ENCODE measurements at regions not wholly inside any gene's neighbourhood (a gene's known extent, or its start where the extent isn't known, plus 50 kb on each side); places are given as distances from the start of the nearest gene placed in this dataset.
"Not testable (repeated sequence)": the region's sequence is repeated elsewhere in the genome, so short reads cannot be mapped to it uniquely, and the experiment has no call there.

DNA sequence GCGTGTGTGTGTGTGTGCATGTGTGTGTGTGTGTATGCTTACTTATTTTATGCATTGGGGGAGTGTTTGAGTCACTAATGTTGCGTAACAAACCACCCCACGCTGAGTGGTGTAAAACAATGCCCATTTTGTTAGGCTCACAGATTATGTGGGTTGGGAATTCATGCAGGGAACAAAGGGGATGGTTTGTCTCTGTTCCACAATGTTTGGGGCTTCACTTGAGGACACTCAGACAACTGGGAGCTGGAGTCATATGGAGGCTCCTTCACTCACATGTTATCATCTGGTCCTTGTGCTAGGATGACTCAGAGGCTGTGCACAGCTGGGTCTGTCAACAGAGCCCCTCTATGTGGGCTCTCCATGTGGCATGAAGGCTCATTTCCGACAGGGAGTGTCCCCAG lies 51.3 kb upstream of the LARGE1 start:
- no peak for DNase-seq

DNA sequence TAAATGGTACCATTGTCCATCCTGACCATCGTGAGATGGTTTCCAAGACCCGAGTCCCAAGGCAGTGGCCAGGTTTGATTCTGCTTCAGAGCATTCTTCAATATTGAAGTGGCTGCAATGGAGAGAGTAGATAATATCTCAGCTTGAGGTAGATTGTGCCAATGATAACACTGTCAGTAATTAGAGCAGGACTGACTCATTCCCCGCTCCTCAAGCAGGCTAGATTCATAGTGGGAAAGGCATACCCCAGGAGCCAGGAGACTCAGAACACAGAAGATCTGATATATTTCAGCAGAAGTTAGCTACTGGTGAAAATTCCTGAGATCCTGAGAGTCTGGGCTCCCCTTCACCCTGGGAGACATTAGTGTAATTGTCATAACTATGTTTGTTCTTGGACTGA lies 55.6 kb upstream of the LARGE1 start:
- in situ Hi-C loops (cut with MboI; ENCODE audit: low pct_unique_long_range_greater_than_20kb, low sequenced_read_pairs): no loop called here

More for the DNA sequence above, 51.3 kb upstream of the LARGE1 start:
- in situ Hi-C loops (cut with MboI; ENCODE audit: low pct_unique_long_range_greater_than_20kb, low sequenced_read_pairs): no loop called here

DNA sequence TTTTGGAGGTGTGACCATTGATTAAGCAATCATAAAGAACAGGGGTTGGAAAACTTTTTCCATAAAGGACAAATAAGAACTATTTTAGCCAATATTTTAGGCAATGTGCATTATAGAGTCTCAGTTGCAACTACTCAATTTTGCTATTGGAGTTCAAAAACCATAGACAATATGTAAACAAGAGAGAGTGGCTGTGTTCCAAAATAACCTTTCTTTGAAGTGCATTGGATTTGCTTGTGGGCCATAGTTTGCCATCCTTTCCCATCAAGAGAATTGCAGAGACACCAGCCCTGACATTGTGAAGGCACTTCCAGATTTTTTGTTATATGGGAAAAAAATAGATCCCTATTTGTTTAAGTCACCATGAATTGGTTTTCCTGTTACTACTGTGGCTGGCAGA lies 63.3 kb upstream of the LARGE1 start:
- in situ Hi-C loops (cut with MboI; ENCODE audit: low pct_unique_long_range_greater_than_20kb, low sequenced_read_pairs): no loop called here

More for the DNA sequence above, 55.6 kb upstream of the LARGE1 start:
- DNase-seq: no peak

DNA sequence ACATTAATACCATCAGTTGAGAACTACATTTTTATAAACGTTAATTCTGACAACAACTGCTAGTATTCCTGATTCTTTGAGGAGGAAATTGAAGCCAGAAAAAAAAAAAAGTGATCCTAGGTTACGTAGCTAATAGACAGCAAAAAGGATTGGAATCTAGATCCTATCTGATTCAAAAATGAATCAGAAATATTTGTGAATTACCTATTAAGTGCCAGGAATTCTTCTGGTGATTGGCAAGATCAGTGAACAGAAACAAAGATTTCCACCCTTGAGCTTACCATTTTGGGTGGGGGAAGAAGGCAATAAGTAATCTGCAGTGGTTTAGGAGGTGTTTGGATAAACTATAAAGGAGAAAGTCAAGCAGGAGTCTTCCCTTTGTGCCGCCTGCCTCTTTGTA lies 63.9 kb upstream of the LARGE1 start:
- no peak for DNase-seq
- in situ Hi-C loops (cut with MboI; ENCODE audit: low pct_unique_long_range_greater_than_20kb, low sequenced_read_pairs): no loop called here

More for the DNA sequence above, 63.3 kb upstream of the LARGE1 start:
- DNase-seq: no peak

DNA sequence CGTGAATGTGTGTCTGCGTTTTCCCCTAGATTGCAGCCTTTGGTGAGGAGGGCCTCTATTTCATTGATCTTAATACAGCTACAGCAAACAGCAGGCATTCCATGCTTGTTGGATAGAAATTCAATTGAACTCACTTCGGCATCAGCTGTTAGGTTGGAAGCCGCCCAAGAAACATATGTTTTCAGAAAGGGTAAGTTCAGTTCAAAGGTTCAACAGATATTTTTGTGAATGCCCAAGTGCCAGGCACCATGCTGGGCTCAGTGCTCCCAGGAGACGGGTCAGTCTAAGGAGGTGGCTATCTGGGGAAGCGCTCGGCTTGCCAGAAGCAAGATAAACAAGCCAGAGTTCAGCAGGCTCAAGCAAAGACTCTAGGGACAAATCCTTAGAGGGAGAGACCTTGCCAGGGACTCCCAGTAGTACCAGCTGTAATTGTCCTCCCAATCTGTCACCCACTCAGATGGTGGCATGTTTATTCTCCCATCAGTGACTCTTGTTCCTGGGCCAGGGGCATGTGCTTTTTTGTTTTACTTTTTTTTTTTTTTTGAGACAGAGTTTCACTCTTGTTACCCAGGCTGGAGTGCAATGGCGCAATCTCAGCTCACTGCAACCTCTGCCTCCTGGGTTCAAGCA lies 64.5 kb upstream of the LARGE1 start:
- in situ Hi-C loops (cut with MboI; ENCODE audit: low pct_unique_long_range_greater_than_20kb, low sequenced_read_pairs): no loop called here
- DNase-seq: no peak

DNA sequence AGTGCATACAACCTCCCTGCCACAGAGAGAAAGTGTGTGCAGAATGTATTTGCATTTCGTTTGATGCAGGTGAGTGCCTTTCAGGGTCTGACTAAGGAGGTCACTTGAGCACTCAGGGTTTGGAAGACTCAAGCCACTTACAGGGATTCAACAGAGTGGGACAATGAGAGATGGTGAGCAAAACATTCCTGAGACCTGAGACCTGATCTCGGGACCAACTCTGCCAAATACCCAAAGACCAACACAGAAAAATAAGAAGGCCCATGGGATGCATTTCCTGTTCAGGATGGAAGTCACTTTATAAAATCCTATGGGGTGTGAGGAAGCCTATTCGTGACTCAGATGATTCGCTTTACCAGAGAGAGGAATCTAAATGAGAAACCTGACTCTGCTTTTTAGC lies 65.2 kb upstream of the LARGE1 start:
- in situ Hi-C loops (cut with MboI; ENCODE audit: low pct_unique_long_range_greater_than_20kb, low sequenced_read_pairs): no loop called here
- no peak for DNase-seq

DNA sequence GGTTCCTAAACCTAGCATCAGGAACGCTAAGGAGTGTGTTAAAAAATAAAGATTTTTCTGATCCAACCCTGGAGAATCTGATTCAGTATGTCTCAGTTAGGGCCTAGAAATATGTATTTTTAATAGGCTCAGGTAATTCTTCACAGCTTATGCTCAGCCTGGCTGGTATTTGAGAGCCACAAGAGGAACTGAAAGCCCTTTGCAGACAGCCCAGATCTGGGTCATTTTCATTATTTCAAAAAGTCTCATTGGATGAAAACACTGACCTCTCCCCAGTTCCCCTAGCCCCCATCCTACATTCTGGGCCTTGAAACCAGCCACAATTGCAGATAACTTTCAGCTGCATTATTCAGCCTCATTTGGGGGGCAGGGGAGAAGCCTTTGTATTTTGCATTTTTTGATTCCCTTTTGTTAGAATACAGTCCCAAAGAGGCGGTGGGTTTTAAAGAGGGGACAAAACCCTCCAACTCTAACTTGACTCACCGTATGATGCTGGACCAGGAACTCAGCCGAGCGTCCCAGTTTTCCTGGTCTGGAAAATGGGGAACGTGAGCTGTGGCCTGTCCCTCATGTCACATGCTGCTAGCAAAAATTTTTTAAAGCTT lies 66.0 kb upstream of the LARGE1 start:
- DNase-seq: no peak
- in situ Hi-C loops (cut with MboI; ENCODE audit: low pct_unique_long_range_greater_than_20kb, low sequenced_read_pairs): no loop called here

DNA sequence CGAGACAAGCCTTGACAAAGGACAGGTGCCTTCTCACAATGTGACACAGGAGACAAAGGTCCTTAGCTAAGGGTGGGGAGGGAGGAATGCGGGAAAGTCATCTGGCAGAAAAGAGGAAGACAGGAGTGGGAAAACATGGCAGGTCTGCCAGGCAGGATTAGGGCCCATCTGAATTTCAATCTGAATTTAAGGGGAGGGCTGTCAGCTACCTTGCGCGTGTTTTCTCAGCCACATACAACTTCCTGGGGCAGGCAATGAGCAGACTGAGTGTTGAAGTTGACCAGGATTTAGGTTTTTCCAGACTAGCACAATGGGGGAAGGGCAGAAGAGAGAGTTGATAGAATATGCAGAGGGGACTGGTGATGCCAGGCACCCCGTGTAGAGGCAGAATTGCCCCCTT lies 66.7 kb upstream of the LARGE1 start:
- in situ Hi-C loops (cut with MboI; ENCODE audit: low pct_unique_long_range_greater_than_20kb, low sequenced_read_pairs): no loop called here

DNA sequence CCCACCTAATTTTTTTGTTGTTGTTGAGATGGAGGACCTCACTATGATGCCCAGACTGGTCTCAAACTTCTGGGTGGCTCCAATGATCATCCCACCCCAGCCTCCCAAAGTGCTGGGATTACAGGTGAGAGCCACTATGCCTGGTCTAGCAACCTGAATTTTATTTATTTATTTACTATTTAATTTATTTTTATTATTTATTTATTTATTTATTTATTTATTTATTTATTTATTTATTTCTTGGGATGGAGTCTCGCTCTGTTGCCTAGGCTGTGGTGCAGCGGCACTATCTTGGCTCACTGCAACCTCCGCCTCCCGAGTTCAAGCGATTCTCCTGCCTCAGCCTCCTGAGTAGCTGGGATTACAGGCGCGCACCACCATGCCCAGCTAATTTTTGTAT lies 69.0 kb upstream of the LARGE1 start:
- DNase-seq; in situ Hi-C loops (cut with MboI; ENCODE audit: low pct_unique_long_range_greater_than_20kb, low sequenced_read_pairs): not testable (repeated sequence)

More for the DNA sequence above, 66.7 kb upstream of the LARGE1 start:
- DNase-seq: no peak

DNA sequence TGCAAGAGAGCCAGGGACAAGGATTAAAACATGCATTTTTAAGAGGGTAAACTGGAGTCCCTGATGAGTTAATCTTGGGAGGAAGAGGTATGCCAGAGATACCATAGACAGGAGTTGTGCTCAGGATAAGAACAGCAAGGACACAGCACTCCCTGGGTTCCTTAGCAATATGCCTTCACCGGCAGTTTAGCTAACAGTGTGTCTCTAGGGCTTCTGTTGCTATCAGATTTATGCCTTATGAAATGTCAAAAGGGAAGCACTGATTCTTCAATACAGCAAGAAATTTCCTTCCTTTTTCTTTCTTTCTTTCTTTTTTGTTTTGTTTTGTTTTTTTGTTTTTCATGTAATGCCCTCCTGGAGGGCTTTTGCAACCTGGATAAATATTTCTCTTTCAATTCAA lies 71.3 kb upstream of the LARGE1 start:
- in situ Hi-C loops (cut with MboI; ENCODE audit: low pct_unique_long_range_greater_than_20kb, low sequenced_read_pairs): no loop called here
- DNase-seq: no peak

DNA sequence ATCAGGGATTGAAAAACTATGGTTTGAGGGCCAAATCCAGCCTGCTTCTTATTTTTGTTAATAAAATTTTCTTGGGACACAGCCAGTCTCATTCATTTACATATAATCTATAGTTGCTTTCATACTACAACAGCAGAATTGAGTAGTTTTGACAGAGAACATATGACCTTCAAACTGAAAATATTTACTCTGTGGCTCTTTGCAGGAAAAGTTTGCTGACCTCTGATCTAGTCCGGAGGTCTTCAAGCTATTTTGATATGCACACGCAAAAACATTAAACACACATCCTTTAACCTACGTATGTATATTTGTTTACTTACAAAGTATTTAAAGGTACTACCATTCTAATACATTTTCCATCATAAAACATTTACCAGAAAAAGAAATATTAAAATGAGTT lies 76.5 kb upstream of the LARGE1 start:
- in situ Hi-C loops (cut with MboI; ENCODE audit: low pct_unique_long_range_greater_than_20kb, low sequenced_read_pairs): no loop called here

DNA sequence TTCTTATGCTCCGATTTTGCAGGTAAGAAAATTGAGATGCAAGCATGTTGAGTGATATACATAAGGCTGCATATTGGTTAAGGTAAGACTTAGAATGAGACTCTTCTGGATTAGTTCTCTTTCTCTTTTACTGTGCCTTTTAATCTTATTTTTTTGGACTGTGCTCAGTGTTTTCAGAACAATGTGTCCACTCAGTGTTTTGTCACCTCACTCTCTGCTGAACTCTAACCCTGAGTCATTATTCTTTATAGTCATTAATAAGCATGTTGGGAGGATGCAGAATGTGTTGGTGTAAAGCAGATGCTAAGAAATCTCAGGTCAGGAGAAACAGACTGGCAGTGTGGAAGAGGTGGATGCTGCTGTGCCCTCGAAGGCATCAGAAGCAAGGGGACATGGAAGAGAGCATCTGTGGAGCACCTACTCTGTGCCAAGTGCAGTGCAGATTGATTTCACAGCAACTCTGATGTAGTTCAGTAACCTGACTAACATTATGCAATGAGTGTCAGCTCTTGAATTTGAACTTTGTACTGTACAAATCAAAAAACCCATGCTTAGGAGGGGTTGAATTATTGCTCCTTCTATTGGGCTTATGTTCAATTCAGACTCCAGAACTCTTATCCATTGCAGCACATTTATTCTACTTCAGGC lies 80.7 kb upstream of the LARGE1 start:
- no peak for DNase-seq
- in situ Hi-C loops (cut with MboI; ENCODE audit: low pct_unique_long_range_greater_than_20kb, low sequenced_read_pairs): no loop called here

More for the DNA sequence above, 76.5 kb upstream of the LARGE1 start:
- no peak for DNase-seq

DNA sequence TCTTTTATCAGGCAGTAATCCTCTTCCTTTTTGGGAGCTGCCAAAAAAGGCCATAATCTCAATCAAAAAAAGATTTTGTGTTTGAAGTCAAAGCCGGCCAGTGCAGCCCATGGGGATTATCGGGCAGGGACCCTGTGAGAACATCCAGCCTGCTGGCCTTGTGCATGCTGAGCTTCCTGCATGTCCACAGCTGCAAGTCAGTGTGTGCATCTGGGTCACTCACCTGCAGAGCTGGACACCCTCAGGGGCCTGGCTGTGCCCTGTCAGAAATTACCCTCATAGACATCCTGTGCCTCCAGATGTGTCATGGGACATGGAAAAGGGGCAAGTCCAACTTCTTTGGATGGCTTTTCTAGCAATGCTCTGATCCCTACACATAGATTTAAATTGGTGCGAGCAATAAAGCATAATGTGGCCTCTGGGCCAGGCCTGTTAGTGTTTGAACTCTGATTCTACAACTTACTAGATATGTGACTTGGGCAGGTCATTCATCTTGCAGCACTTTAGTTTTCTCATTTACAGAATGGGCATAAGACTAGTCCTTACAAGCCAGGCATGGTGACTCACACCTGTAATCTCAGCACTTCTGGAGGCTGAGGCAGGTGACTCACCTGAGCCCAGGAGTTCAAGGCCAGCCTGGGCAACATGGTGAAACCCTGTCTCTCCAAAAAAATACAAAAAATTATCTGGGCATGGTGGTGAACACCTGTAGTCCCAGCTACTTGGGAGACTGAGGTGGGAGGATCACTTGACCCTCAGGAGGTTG lies 81.6 kb upstream of the LARGE1 start:
- DNase-seq: no peak
- in situ Hi-C loops (cut with MboI; ENCODE audit: low pct_unique_long_range_greater_than_20kb, low sequenced_read_pairs): no loop called here

DNA sequence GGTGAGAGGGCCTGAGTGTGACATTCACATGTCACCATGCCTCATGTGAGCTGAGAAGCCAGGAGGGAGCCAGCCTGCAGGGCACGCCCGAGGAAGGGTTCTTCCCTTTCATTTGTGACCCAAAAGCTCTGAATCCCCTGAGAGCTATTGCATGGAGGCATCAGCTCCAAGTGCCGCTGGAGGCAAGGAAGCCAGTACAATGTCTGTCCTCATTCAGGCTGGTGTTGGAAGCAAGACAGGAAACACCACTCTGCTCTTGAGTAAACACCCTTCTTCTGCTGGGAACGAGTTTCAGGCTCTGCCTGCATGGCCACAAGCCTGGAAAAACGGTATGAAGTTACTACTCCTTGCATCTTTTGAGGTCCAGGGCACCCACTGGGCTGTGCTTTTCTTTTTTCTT lies 83.8 kb upstream of the LARGE1 start:
- DNase-seq: no peak
- in situ Hi-C loops (cut with MboI; ENCODE audit: low pct_unique_long_range_greater_than_20kb, low sequenced_read_pairs): no loop called here

DNA sequence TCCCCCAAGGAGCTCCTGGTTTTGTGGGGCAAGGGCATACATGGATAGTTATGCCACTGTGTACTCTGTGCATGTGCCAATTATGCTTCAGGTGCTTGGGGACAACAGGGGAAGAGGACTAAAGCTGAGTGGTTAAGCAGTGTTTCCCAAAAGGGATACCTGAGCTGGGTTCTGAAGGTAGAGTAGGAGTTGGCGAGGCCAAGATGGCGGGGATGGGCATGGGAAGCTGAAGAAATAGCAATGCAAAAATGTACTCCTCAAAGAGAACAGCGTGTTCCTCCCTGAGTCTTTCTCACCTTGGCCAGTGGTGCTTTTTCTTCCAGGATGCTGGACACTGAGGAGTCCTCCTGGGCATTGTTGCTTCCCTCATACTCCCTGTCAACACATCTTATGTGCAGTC lies 90.0 kb upstream of the LARGE1 start:
- in situ Hi-C loops (cut with MboI; ENCODE audit: low pct_unique_long_range_greater_than_20kb, low sequenced_read_pairs): no loop called here
- no peak for DNase-seq

DNA sequence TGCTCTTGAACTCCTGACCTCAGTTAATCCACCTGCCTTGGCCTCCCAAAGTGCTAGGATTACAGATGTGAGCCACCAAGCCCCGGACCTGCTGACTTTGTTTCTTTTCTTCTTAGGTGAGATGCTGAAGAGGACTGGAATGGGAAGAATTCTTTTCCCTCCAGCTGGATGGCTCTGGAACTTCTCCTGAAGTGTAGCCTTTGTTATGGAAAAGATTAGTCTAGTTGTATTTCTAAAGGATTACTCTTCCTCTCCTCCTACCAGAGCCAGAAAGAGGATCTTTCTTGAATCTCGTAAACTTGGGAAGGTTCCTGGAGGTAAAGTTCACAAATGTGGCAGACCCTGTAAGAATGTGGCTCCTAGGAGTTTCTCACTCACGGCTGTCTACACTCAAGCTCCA lies 95.4 kb upstream of the LARGE1 start:
- DNase-seq: no peak
- in situ Hi-C loops (cut with MboI; ENCODE audit: low pct_unique_long_range_greater_than_20kb, low sequenced_read_pairs): no loop called here

DNA sequence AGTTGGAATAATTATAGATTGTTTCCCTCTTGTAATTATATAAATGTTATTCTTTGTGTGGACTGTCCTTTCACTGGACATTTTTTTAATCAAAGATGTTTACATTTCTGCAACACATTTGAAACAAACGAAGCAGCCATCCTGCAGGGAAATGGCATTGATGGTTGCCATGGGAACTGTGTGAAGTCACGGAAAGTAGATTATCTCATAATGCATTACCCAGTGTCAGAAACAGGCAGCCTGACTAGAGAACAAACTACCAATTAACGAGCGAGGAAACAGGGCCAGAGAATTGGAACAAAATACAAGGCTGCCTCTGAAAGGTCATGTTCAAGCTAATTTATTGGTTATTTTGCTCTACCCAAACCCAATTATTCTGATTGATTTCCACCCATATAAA lies 96.9 kb upstream of the LARGE1 start:
- no peak for DNase-seq
- in situ Hi-C loops (cut with MboI; ENCODE audit: low pct_unique_long_range_greater_than_20kb, low sequenced_read_pairs): no loop called here

DNA sequence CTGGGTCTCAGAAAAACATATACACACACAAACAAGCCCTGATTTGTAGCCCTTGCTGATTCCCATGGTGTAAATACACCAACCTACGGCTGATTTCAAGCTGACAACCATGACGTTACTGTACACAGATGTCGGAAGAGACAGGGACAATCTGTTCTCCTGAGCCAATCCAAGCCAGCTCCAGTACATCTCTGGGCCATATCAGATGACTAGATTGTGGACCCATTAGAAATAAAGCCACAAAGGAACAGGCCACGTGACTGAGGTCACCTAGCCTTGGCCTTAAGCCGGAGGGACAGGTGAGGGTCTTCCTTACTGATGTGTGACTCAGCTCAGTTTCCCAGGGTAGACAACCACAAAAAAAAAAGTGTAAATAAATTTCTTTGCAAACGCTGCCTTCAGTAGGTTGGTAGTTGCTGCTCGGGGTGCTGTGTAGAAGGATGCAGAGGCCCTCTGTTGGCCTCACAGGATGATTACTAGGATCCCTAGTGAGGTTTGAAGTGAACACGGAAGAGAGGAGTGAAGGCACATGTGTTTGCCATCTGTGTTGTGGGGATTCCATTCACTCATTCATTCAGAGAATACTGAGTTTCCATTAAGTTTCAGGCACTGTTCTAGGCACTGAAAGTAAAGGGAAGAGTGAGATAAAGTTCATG lies 99.0 kb upstream of the LARGE1 start:
- DNase-seq: no peak
- in situ Hi-C loops (cut with MboI; ENCODE audit: low pct_unique_long_range_greater_than_20kb, low sequenced_read_pairs): no loop called here

DNA sequence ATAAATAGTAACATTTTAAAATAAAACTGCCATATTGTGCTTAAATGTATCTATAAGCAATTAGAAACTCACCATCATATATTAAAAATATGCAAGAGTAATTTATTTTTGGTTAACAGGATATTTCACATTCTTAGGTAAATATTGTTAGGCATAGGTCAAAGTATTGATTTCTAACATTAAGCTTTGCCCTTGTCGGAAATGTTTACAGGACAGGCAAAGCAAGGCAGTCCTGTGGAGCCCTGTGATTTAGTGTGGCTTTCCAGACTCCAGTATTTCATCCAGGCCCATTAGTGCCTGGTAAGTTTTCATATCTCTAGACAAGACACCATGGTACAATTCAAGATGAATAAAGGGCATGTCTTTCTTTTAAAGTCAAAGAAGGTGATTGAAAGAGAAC lies 114.9 kb upstream of the LARGE1 start:
- in situ Hi-C loops (cut with MboI; ENCODE audit: low pct_unique_long_range_greater_than_20kb, low sequenced_read_pairs): no loop called here
- no peak for DNase-seq

DNA sequence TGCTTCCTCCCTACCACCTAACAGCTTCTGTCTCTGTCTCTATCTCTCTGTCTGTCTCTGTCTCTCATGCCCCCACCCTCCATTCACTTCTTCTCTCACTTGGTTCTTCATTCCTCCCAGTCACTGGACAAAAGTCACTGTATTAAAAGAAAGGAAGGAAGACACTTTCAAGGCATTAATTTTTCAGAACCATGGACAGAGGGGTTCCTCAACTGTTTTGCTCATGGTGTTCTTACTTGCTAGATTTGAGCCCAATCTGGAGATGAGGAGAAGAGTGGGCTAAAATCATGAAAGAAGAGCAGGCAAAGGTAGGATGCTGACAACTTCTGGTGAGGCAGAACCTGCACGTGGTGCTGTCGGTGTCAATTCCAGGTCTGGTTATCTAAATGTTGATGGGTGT lies 116.7 kb upstream of the LARGE1 start:
- in situ Hi-C loops (cut with MboI; ENCODE audit: low pct_unique_long_range_greater_than_20kb, low sequenced_read_pairs): no loop called here
- peak; percentile 8 for DNase-seq

Measured in KBM-7 (cell line).